Smooth muscle cell (in vitro differentiated cells): ENCODE measurements at regions not wholly inside any gene's neighbourhood (a gene's known extent, or its start where the extent isn't known, plus 50 kb on each side); places are given as distances from the start of the nearest gene placed in this dataset.
A peak's percentile ranks its signal among the peaks of the same experiment; 100 is the strongest.

Source experiments
- DNase-seq: peaks from one replicate; lab custom pipeline; 2025; ENCODE audit not compliant: unreplicated experiment; lab: John Stamatoyannopoulos, UW
- H2AFZ ChIP-seq: fragments of 200-600 bp; sonication (generic); 2 replicates; pipeline ENCODE4 v1.6.0; 2016; ENCODE audit warnings: antibody characterized with exemption, low read depth, mild to moderate bottlenecking
- H3F3A ChIP-seq: fragments of 200-600 bp; sonication (generic); 2 replicates; pipeline ENCODE4 v1.6.0; 2017; ENCODE audit warnings: antibody characterized with exemption, low read depth
- H3K27ac ChIP-seq: fragments of 200-600 bp; sonication (generic); 2 replicates; pipeline ENCODE4 v1.5.1; 2016; ENCODE audit warnings: low read depth, mild to moderate bottlenecking
- H3K27me3 ChIP-seq: fragments of 200-600 bp; sonication (generic); 2 replicates; pipeline ENCODE4 v1.6.1; 2016; ENCODE audit warnings: low read depth, mild to moderate bottlenecking
- H3K36me3 ChIP-seq: fragments of 200-600 bp; sonication (generic); 2 replicates; pipeline ENCODE4 v1.5.1; 2016; ENCODE audit warnings: low read depth
- H3K4me1 ChIP-seq: fragments of 200-600 bp; sonication (generic); 2 replicates; pipeline ENCODE4 v1.5.1; 2016; ENCODE audit warnings: low read depth
- H3K4me2 ChIP-seq: fragments of 200-600 bp; sonication (generic); 2 replicates; pipeline ENCODE4 v1.6.0; 2016; ENCODE audit warnings: mild to moderate bottlenecking
- H3K4me3 ChIP-seq: fragments of 200-600 bp; sonication (generic); 2 replicates; pipeline ENCODE4 v1.5.1; 2016; ENCODE audit warnings: mild to moderate bottlenecking
- H3K79me2 ChIP-seq: fragments of 200-600 bp; sonication (generic); 2 replicates; pipeline ENCODE4 v1.6.0; 2016; ENCODE audit warnings: low read depth, mild to moderate bottlenecking
- H3K9ac ChIP-seq: fragments of 200-600 bp; sonication (generic); 2 replicates; pipeline ENCODE4 v1.6.0; 2016; ENCODE audit warnings: low read depth
- H3K9me3 ChIP-seq: fragments of 200-600 bp; sonication (generic); replicated peaks from 2 replicates; pipeline ENCODE4 v1.5.1; 2016; ENCODE audit warnings: low read depth
- H4K20me1 ChIP-seq: fragments of 200-600 bp; sonication (generic); 2 replicates; pipeline ENCODE4 v1.6.0; 2016; ENCODE audit warnings: low read depth
- WGBS: methylation state at CpG from one replicate; pipeline ENCODE4 v1.1.7; 2016; ENCODE audit warnings: low lambda C conversion rate; 5-methylcytosine and 5-hydroxymethylcytosine counted together
- TF ChIP-seq, protein P1 (sequence below): fragments of 200-600 bp; sonication (generic); IDR thresholded peaks from 2 replicates; pipeline ENCODE4 v1.5.1; 2017; ENCODE audit warnings: borderline replicate concordance, mild to moderate bottlenecking, antibody characterized with exemption; ENCODE audit not compliant: insufficient read depth, poor library complexity, severe bottlenecking

- H4K20me1 ChIP-seq, result no peaks in the 10 kb centered on the region
- whole genome bisulfite sequencing, result 19% methylated on average over 7 of the region's 7 CpGs
- H3K9me3 ChIP-seq, result no peaks in the 10 kb centered on the region
- H3K27me3 ChIP-seq, result no peaks in the 10 kb centered on the region
- peak overlapping the region; percentile 38 for H3K4me2 ChIP-seq
- TF ChIP-seq, protein P1, sequence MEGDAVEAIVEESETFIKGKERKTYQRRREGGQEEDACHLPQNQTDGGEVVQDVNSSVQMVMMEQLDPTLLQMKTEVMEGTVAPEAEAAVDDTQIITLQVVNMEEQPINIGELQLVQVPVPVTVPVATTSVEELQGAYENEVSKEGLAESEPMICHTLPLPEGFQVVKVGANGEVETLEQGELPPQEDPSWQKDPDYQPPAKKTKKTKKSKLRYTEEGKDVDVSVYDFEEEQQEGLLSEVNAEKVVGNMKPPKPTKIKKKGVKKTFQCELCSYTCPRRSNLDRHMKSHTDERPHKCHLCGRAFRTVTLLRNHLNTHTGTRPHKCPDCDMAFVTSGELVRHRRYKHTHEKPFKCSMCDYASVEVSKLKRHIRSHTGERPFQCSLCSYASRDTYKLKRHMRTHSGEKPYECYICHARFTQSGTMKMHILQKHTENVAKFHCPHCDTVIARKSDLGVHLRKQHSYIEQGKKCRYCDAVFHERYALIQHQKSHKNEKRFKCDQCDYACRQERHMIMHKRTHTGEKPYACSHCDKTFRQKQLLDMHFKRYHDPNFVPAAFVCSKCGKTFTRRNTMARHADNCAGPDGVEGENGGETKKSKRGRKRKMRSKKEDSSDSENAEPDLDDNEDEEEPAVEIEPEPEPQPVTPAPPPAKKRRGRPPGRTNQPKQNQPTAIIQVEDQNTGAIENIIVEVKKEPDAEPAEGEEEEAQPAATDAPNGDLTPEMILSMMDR, result no peak
- H2AFZ ChIP-seq, result no peak overlapping the region
- H3K4me1 ChIP-seq, result peaks cover under 1% of the 10 kb centered on the region
- H3K4me3 ChIP-seq, result no peak overlapping the region
- no peaks in the 10 kb centered on the region for H3K36me3 ChIP-seq
- no peak for DNase-seq
- peak overlapping the region; percentile 94 for H3K27ac ChIP-seq
- no peaks in the 10 kb centered on the region for H3K79me2 ChIP-seq
- peaks cover 4% of the 10 kb centered on the region for H3F3A ChIP-seq
- H3K9ac ChIP-seq, result peak overlapping the region; percentile 88
Observed at GRCh38 chr22:47835726-47836125, 1073.3 kb downstream of the TBC1D22A start.

DNA sequence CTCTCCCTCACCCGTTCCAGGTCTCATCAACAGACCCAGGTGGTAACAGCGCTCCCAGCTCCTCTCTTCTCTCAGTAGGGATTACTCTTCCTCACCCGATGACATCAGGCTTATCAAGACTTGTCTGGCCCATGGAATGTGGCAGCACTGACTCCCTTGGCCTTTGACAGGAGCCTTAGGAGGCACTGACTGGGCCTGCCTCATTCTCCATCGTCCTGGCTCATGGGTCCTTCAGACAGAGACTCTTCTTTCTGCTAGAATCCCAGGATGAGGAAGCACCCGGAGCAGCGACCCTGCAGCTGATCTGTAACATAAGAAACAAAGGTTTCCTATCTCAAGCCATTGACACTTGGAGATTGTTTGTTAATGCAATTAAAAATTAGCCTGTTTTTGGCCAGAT is 1063.6 kb downstream of the TBC1D22A start:
- Histone ChIP-seq H3K79me2 (no peaks in the 10 kb centered on the region), H3K27ac (no peak overlapping the region), H4K20me1 (no peaks in the 10 kb centered on the region), H3F3A (no peaks in the 10 kb centered on the region), H3K9me3 (no peaks in the 10 kb centered on the region), H2AFZ (no peak overlapping the region), H3K27me3 (no peaks in the 10 kb centered on the region), H3K4me3 (no peak overlapping the region), H3K4me2 (no peak overlapping the region), H3K4me1 (no peaks in the 10 kb centered on the region), H3K36me3 (no peaks in the 10 kb centered on the region), H3K9ac (no peak overlapping the region)
- DNase-seq, result no peak
- 55% methylated on average over 6 of the region's 6 CpGs for WGBS
- TF ChIP-seq, protein P1, result no peak

DNA sequence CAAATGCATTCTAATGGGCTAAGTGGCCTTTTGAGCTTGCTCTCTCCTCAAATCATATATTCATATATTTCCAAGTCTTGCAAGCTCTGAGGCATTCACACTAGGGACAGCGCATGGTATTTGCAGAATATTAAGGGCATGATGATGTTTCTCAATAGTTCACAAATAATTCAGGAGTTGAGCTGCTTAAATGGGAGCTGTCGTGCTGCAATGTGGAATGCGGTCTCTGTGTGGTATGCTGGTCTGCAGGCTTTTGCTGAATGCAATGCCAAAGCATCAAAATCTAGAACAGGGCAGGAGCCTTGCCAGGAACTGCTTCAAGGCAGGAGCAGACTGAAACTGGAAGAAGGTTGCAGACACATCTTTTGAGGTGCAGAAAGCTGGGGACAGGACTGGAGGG is 1060.0 kb downstream of the TBC1D22A start:
- no peak overlapping the region for H3K27ac ChIP-seq
- H3K79me2 ChIP-seq, result no peaks in the 10 kb centered on the region
- no peak overlapping the region for H3K4me3 ChIP-seq
- TF ChIP-seq, protein P1, result no peak
- no peak overlapping the region for H2AFZ ChIP-seq
- no peaks in the 10 kb centered on the region for H3K9me3 ChIP-seq
- no peaks in the 10 kb centered on the region for H3F3A ChIP-seq
- H3K4me2 ChIP-seq, result no peak overlapping the region
- H3K4me1 ChIP-seq, result no peaks in the 10 kb centered on the region
- H3K27me3 ChIP-seq, result no peaks in the 10 kb centered on the region
- H4K20me1 ChIP-seq, result no peaks in the 10 kb centered on the region
- H3K9ac ChIP-seq, result no peak overlapping the region
- no peak for DNase-seq
- WGBS, result 69% methylated on average over 3 of the region's 3 CpGs
- no peaks in the 10 kb centered on the region for H3K36me3 ChIP-seq

DNA sequence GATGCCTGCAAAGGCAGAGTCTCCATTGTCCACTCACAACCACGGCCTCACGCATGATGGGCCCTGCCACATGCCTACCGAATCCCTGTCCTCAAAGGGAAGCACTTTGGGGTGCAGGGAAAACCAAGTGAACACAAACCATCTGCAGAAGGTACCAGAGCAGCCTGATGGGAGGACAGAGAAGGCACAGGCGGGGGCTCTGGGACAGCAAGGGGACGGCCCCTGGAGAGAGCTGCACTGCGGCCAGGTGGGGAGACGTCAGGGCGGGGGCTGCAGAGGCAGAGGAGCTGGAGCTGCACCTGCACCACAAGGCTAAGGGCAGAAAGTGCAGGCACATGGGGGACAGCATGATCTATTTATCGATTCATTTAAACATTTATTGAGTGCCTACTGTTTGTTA is 1056.0 kb downstream of the TBC1D22A start:
- 73% methylated on average over 9 of the region's 9 CpGs for WGBS
- no peaks in the 10 kb centered on the region for H3F3A ChIP-seq
- no peak overlapping the region for H2AFZ ChIP-seq
- H3K9ac ChIP-seq, result no peak overlapping the region
- TF ChIP-seq, protein P1, result no peak
- no peaks in the 10 kb centered on the region for H3K79me2 ChIP-seq
- H3K4me3 ChIP-seq, result no peak overlapping the region
- H3K4me1 ChIP-seq, result no peaks in the 10 kb centered on the region
- no peak for DNase-seq
- no peaks in the 10 kb centered on the region for H3K9me3 ChIP-seq
- H3K27ac ChIP-seq, result no peak overlapping the region
- H3K4me2 ChIP-seq, result no peak overlapping the region
- no peaks in the 10 kb centered on the region for H3K27me3 ChIP-seq
- no peaks in the 10 kb centered on the region for H3K36me3 ChIP-seq
- H4K20me1 ChIP-seq, result no peaks in the 10 kb centered on the region
